WTC11 (cell line): ENCODE measurements at regions not wholly inside any gene's neighbourhood (a gene's known extent, or its start where the extent isn't known, plus 50 kb on each side); places are given as distances from the start of the nearest gene placed in this dataset.

Source experiments
- ATAC-seq: fragments of 200-7000 bp; cut with Tn5 transposase; 2 replicates; pipeline ENCODE4 v1.10.0; 2021; ENCODE audit warnings: mild to moderate bottlenecking, moderate library complexity
- CTCF ChIA-PET: fragments of 300-600 bp; sonication (Branson Sonifier 250); formaldehyde crosslinking; loops from one replicate; lab custom pipeline; 2021; ENCODE audit warnings: antibody characterized with exemption; lab: Charles Lee
- POLR2A ChIA-PET: fragments of 350-600 bp; sonication (Branson Sonifier 250); formaldehyde crosslinking; loops from one replicate; lab custom pipeline; 2021; ENCODE audit warnings: antibody characterized with exemption; lab: Charles Lee
- DNase-seq: peaks from one replicate; pipeline ENCODE4 v3.0.0; 2021; ENCODE audit warnings: low spot score
- H3K27ac Mint-ChIP-seq: 2 replicates; pipeline ENCODE4 v1.8.0; 2021; ENCODE audit warnings: mixed read lengths
- H3K27me3 Mint-ChIP-seq: 2 replicates; pipeline ENCODE4 v1.8.0; 2021; ENCODE audit warnings: low read depth, mild to moderate bottlenecking, moderate library complexity, mixed read lengths
- H3K36me3 Mint-ChIP-seq: 2 replicates; pipeline ENCODE4 v1.8.0; 2021; ENCODE audit warnings: mixed read lengths
- H3K4me1 Mint-ChIP-seq: 2 replicates; pipeline ENCODE4 v1.8.0; 2022; ENCODE audit warnings: mixed read lengths
- H3K4me3 Mint-ChIP-seq: 2 replicates; pipeline ENCODE4 v1.8.0; 2021; ENCODE audit warnings: mild to moderate bottlenecking, moderate library complexity, mixed read lengths
- H3K9me3 Mint-ChIP-seq: 2 replicates; pipeline ENCODE4 v1.8.0; 2021; ENCODE audit warnings: mixed read lengths
- ATF1 ChIP-seq: sonication (generic); formaldehyde crosslinking; IDR thresholded peaks from 2 replicates; pipeline ENCODE4 v1.8.1; 2023; ENCODE audit warnings: mild to moderate bottlenecking, moderate library complexity, missing genetic modification reagents
- ELF4 ChIP-seq: sonication (generic); formaldehyde crosslinking; IDR thresholded peaks from 2 replicates; pipeline ENCODE4 v1.8.1; 2022; ENCODE audit warnings: low read depth, mild to moderate bottlenecking, moderate library complexity, missing genetic modification reagents
- FOXK1 ChIP-seq: sonication (generic); formaldehyde crosslinking; IDR thresholded peaks from 2 replicates; pipeline ENCODE4 v1.8.0; 2022; ENCODE audit warnings: mild to moderate bottlenecking, moderate library complexity, missing genetic modification reagents
- GABPB1 ChIP-seq: sonication (generic); formaldehyde crosslinking; IDR thresholded peaks from 2 replicates; pipeline ENCODE4 v1.8.1; 2023; ENCODE audit warnings: mild to moderate bottlenecking, missing genetic modification reagents
- KAT7 ChIP-seq: sonication (generic); formaldehyde crosslinking; IDR thresholded peaks from 2 replicates; pipeline ENCODE4 v1.8.1; 2023; ENCODE audit warnings: missing genetic modification reagents, mild to moderate bottlenecking, borderline replicate concordance
- MYBL2 ChIP-seq: sonication (generic); formaldehyde crosslinking; IDR thresholded peaks from 2 replicates; pipeline ENCODE4 v1.8.1; 2023; ENCODE audit warnings: mild to moderate bottlenecking, moderate library complexity, missing genetic modification reagents
- TCF7 ChIP-seq: sonication (generic); formaldehyde crosslinking; IDR thresholded peaks from 2 replicates; pipeline ENCODE4 v1.8.0; 2022; ENCODE audit warnings: mild to moderate bottlenecking, low read depth, missing genetic modification reagents, moderate library complexity
- ZBTB21 ChIP-seq: sonication (generic); formaldehyde crosslinking; IDR thresholded peaks from 2 replicates; pipeline ENCODE4 v1.8.1; 2023; ENCODE audit warnings: mild to moderate bottlenecking, missing genetic modification reagents, borderline replicate concordance
- ZNF416 ChIP-seq: fragments of 250-450 bp; sonication (Bioruptor Pico); IDR thresholded peaks from 2 replicates; pipeline ENCODE4 v1.9.0; 2021; ENCODE audit warnings: mild to moderate bottlenecking, inconsistent platforms
- TF ChIP-seq, protein P1 (sequence below): sonication (generic); formaldehyde crosslinking; IDR thresholded peaks from 2 replicates; pipeline ENCODE4 v1.8.0; 2023; ENCODE audit warnings: missing genetic modification reagents, mild to moderate bottlenecking, borderline replicate concordance
- TF ChIP-seq, protein P2 (sequence below): sonication (generic); formaldehyde crosslinking; IDR thresholded peaks from 2 replicates; pipeline ENCODE4 v1.8.1; 2023; ENCODE audit warnings: mild to moderate bottlenecking, missing genetic modification reagents, borderline replicate concordance
- TF ChIP-seq, protein P3 (sequence below): fragments of 200-600 bp; IDR thresholded peaks from 2 replicates; pipeline ENCODE4 v1.8.0; 2022; ENCODE audit warnings: antibody characterized with exemption
- TF ChIP-seq, protein P4 (sequence below): fragments of 250-450 bp; sonication (Bioruptor Pico); conservative IDR thresholded peaks from 2 replicates; pipeline ENCODE4 v1.9.0; 2021; ENCODE audit warnings: mild to moderate bottlenecking
- TF ChIP-seq, protein P5 (sequence below): sonication (generic); formaldehyde crosslinking; conservative IDR thresholded peaks from 2 replicates; pipeline ENCODE4 v1.8.1; 2022; ENCODE audit warnings: mild to moderate bottlenecking, missing genetic modification reagents
- TF ChIP-seq, protein P6 (sequence below): sonication (generic); formaldehyde crosslinking; IDR thresholded peaks from 2 replicates; pipeline ENCODE4 v1.8.0; 2022; ENCODE audit warnings: mild to moderate bottlenecking, missing genetic modification reagents
- TF ChIP-seq, protein P7 (sequence below): sonication (generic); formaldehyde crosslinking; IDR thresholded peaks from 2 replicates; pipeline ENCODE4 v1.8.1; 2023; ENCODE audit warnings: mild to moderate bottlenecking, missing genetic modification reagents
- TF ChIP-seq, protein P8 (sequence below): sonication (generic); formaldehyde crosslinking; IDR thresholded peaks from 2 replicates; pipeline ENCODE4 v1.8.1; 2023; ENCODE audit warnings: mild to moderate bottlenecking, missing genetic modification reagents, moderate library complexity
- TF ChIP-seq, protein P9 (sequence below): fragments of 250-450 bp; sonication (Bioruptor Pico); IDR thresholded peaks from 2 replicates; pipeline ENCODE4 v1.9.0; 2021; ENCODE audit warnings: moderate library complexity, mild to moderate bottlenecking, inconsistent platforms, borderline replicate concordance
- TF ChIP-seq, protein P10 (sequence below): sonication (generic); formaldehyde crosslinking; IDR thresholded peaks from 2 replicates; pipeline ENCODE4 v1.8.0; 2022; ENCODE audit warnings: mild to moderate bottlenecking, missing genetic modification reagents

DNA sequence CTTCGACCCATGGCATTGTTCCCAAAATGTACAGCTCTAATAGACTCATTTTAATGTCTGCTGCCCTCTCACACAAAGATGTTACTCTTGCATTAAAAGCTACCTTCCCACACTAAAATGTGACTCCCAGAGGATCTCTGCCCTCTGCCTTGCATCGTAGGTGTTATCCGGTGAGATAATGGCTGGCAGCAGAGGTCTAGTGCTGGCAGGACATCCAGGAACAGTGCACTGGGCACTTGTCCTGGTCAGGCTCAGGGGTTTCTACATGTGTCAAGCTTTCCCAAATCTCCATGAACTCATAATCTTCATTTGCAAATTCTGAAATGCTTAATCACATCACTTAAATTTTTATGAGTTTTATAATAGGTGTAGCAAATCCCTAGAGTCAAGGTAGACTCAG lies 310.6 kb downstream of the LRRIQ3 start (continued):
- TF ChIP-seq, protein P1, sequence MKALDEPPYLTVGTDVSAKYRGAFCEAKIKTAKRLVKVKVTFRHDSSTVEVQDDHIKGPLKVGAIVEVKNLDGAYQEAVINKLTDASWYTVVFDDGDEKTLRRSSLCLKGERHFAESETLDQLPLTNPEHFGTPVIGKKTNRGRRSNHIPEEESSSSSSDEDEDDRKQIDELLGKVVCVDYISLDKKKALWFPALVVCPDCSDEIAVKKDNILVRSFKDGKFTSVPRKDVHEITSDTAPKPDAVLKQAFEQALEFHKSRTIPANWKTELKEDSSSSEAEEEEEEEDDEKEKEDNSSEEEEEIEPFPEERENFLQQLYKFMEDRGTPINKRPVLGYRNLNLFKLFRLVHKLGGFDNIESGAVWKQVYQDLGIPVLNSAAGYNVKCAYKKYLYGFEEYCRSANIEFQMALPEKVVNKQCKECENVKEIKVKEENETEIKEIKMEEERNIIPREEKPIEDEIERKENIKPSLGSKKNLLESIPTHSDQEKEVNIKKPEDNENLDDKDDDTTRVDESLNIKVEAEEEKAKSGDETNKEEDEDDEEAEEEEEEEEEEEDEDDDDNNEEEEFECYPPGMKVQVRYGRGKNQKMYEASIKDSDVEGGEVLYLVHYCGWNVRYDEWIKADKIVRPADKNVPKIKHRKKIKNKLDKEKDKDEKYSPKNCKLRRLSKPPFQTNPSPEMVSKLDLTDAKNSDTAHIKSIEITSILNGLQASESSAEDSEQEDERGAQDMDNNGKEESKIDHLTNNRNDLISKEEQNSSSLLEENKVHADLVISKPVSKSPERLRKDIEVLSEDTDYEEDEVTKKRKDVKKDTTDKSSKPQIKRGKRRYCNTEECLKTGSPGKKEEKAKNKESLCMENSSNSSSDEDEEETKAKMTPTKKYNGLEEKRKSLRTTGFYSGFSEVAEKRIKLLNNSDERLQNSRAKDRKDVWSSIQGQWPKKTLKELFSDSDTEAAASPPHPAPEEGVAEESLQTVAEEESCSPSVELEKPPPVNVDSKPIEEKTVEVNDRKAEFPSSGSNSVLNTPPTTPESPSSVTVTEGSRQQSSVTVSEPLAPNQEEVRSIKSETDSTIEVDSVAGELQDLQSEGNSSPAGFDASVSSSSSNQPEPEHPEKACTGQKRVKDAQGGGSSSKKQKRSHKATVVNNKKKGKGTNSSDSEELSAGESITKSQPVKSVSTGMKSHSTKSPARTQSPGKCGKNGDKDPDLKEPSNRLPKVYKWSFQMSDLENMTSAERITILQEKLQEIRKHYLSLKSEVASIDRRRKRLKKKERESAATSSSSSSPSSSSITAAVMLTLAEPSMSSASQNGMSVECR (CRISPR knock-in tag): no peak
- TF ChIP-seq ELF4: no peak
- TF ChIP-seq, protein P2, sequence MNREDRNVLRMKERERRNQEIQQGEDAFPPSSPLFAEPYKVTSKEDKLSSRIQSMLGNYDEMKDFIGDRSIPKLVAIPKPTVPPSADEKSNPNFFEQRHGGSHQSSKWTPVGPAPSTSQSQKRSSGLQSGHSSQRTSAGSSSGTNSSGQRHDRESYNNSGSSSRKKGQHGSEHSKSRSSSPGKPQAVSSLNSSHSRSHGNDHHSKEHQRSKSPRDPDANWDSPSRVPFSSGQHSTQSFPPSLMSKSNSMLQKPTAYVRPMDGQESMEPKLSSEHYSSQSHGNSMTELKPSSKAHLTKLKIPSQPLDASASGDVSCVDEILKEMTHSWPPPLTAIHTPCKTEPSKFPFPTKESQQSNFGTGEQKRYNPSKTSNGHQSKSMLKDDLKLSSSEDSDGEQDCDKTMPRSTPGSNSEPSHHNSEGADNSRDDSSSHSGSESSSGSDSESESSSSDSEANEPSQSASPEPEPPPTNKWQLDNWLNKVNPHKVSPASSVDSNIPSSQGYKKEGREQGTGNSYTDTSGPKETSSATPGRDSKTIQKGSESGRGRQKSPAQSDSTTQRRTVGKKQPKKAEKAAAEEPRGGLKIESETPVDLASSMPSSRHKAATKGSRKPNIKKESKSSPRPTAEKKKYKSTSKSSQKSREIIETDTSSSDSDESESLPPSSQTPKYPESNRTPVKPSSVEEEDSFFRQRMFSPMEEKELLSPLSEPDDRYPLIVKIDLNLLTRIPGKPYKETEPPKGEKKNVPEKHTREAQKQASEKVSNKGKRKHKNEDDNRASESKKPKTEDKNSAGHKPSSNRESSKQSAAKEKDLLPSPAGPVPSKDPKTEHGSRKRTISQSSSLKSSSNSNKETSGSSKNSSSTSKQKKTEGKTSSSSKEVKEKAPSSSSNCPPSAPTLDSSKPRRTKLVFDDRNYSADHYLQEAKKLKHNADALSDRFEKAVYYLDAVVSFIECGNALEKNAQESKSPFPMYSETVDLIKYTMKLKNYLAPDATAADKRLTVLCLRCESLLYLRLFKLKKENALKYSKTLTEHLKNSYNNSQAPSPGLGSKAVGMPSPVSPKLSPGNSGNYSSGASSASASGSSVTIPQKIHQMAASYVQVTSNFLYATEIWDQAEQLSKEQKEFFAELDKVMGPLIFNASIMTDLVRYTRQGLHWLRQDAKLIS (CRISPR knock-in tag): no peak
- TF ChIP-seq, protein P3, sequence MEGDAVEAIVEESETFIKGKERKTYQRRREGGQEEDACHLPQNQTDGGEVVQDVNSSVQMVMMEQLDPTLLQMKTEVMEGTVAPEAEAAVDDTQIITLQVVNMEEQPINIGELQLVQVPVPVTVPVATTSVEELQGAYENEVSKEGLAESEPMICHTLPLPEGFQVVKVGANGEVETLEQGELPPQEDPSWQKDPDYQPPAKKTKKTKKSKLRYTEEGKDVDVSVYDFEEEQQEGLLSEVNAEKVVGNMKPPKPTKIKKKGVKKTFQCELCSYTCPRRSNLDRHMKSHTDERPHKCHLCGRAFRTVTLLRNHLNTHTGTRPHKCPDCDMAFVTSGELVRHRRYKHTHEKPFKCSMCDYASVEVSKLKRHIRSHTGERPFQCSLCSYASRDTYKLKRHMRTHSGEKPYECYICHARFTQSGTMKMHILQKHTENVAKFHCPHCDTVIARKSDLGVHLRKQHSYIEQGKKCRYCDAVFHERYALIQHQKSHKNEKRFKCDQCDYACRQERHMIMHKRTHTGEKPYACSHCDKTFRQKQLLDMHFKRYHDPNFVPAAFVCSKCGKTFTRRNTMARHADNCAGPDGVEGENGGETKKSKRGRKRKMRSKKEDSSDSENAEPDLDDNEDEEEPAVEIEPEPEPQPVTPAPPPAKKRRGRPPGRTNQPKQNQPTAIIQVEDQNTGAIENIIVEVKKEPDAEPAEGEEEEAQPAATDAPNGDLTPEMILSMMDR: no peak
- no peak for TF ChIP-seq GABPB1

DNA sequence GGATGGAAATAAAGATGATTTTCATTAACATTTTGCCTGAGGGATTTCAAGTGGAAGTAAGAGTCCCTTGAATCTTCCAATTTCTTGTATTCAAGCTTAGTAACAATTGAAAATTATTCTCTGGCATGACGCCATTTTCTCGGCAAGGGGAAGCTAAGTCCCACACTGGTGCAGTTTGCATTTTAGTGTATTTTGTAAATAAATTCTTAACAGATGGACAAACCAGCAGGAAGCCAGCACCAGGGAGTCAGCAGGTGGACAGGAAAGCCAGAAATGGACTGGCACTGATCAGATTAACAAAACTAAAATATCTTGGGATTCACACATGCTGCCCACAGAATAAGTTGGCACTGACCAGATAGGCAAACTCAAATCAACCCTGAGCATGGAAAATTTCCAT lies 311.3 kb downstream of the LRRIQ3 start:
- Mint-ChIP-seq H3K4me1 (no peaks in the 10 kb centered on the region), H3K36me3 (no peaks in the 10 kb centered on the region), H3K9me3 (no peaks in the 10 kb centered on the region), H3K4me3 (no peak overlapping the region), H3K27me3 (no peaks in the 10 kb centered on the region), H3K27ac (no peak overlapping the region)
- DNase-seq: no peak
- ChIA-PET POLR2A (no interaction called here), CTCF (no interaction called here)
- no peak for TF ChIP-seq ATF1 (CRISPR knock-in tag)
- TF ChIP-seq, protein P4, sequence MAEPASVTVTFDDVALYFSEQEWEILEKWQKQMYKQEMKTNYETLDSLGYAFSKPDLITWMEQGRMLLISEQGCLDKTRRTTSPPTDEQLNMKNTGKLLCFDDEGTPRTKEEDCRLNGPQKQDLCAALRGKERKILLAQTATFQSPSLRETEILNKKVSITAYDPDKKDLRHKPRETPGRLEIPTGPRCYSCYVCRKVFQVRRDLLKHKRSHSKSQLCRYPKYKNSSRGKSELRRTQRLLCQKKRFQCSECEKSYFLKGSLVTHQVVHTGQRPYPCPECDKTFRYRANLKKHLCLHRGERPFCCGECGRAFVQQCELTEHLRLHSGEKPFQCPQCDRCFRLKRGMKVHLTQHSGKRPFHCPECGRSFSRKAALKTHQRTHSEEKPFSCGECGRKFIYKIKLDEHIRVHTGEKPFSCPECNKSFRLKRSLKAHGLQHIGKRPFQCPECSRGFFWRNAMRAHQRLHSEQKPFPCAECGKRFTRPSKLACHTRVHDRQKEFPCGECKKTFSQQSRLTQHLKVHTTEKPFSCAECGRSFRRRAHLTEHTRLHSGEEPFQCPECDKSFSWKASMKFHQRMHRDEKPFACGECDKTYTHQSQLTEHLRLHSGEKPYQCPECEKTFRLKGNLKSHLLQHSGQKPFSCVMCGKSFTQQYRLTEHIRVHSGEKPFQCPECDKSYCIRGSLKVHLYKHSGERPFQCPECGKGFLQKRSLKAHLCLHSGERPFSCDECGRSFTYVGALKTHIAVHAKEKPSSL (CRISPR knock-in tag): no peak
- TF ChIP-seq, protein P5, sequence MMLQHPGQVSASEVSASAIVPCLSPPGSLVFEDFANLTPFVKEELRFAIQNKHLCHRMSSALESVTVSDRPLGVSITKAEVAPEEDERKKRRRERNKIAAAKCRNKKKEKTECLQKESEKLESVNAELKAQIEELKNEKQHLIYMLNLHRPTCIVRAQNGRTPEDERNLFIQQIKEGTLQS (CRISPR knock-in tag): no peak
- no peak for TF ChIP-seq KAT7 (CRISPR knock-in tag)
- TF ChIP-seq, protein P6, sequence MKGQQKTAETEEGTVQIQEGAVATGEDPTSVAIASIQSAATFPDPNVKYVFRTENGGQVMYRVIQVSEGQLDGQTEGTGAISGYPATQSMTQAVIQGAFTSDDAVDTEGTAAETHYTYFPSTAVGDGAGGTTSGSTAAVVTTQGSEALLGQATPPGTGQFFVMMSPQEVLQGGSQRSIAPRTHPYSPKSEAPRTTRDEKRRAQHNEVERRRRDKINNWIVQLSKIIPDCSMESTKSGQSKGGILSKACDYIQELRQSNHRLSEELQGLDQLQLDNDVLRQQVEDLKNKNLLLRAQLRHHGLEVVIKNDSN (CRISPR knock-in tag): no peak
- TF ChIP-seq, protein P7, sequence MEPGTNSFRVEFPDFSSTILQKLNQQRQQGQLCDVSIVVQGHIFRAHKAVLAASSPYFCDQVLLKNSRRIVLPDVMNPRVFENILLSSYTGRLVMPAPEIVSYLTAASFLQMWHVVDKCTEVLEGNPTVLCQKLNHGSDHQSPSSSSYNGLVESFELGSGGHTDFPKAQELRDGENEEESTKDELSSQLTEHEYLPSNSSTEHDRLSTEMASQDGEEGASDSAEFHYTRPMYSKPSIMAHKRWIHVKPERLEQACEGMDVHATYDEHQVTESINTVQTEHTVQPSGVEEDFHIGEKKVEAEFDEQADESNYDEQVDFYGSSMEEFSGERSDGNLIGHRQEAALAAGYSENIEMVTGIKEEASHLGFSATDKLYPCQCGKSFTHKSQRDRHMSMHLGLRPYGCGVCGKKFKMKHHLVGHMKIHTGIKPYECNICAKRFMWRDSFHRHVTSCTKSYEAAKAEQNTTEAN: no peak
- TF ChIP-seq ZNF416 (CRISPR knock-in tag): no peak
- no peak for TF ChIP-seq TCF7
- TF ChIP-seq, protein P8, sequence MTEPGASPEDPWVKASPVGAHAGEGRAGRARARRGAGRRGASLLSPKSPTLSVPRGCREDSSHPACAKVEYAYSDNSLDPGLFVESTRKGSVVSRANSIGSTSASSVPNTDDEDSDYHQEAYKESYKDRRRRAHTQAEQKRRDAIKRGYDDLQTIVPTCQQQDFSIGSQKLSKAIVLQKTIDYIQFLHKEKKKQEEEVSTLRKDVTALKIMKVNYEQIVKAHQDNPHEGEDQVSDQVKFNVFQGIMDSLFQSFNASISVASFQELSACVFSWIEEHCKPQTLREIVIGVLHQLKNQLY: no peak
- TF ChIP-seq, protein P9, sequence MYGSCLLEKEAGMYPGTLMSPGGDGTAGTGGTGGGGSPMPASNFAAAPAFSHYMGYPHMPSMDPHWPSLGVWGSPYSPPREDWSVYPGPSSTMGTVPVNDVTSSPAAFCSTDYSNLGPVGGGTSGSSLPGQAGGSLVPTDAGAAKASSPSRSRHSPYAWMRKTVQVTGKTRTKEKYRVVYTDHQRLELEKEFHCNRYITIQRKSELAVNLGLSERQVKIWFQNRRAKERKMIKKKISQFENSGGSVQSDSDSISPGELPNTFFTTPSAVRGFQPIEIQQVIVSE (CRISPR knock-in tag): no peak
- no peak for TF ChIP-seq ZBTB21 (CRISPR knock-in tag)
- no peak for TF ChIP-seq FOXK1 (CRISPR knock-in tag)
- TF ChIP-seq, protein P10, sequence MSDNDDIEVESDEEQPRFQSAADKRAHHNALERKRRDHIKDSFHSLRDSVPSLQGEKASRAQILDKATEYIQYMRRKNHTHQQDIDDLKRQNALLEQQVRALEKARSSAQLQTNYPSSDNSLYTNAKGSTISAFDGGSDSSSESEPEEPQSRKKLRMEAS: no peak
- TF ChIP-seq MYBL2 (CRISPR knock-in tag): no peak
- ATAC-seq: no peak
